ENCODE measurements at regions not wholly inside any gene's neighbourhood (a gene's known extent, or its start where the extent isn't known, plus 50 kb on each side); places are given as distances from the start of the nearest gene placed in this dataset.
A peak's percentile ranks its signal among the peaks of the same experiment; 100 is the strongest.

- DNase-seq (ENCODE audit: low spot score in 2 of 2) = no peak
- Histone ChIP-seq H3K9me3 (peaks cover 0 to 10% of the 10 kb centered on the region in 2 donors), H3K36me3 (no peaks in the 10 kb centered on the region), H3K27ac (no peak overlapping the region), H3K4me1 (no peaks in the 10 kb centered on the region), H3K27me3 (no peaks in the 10 kb centered on the region), H3K4me3 (no peak overlapping the region)
- intact Hi-C loops (cut with DNase I) = no loop called here
- TF ChIP-seq, protein P1, sequence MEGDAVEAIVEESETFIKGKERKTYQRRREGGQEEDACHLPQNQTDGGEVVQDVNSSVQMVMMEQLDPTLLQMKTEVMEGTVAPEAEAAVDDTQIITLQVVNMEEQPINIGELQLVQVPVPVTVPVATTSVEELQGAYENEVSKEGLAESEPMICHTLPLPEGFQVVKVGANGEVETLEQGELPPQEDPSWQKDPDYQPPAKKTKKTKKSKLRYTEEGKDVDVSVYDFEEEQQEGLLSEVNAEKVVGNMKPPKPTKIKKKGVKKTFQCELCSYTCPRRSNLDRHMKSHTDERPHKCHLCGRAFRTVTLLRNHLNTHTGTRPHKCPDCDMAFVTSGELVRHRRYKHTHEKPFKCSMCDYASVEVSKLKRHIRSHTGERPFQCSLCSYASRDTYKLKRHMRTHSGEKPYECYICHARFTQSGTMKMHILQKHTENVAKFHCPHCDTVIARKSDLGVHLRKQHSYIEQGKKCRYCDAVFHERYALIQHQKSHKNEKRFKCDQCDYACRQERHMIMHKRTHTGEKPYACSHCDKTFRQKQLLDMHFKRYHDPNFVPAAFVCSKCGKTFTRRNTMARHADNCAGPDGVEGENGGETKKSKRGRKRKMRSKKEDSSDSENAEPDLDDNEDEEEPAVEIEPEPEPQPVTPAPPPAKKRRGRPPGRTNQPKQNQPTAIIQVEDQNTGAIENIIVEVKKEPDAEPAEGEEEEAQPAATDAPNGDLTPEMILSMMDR (IDR thresholded peaks at IDR 0.05) = no peak
Observed at GRCh38 chr3:177314897-177315296, 117.6 kb upstream of the TBL1XR1 start.

DNA sequence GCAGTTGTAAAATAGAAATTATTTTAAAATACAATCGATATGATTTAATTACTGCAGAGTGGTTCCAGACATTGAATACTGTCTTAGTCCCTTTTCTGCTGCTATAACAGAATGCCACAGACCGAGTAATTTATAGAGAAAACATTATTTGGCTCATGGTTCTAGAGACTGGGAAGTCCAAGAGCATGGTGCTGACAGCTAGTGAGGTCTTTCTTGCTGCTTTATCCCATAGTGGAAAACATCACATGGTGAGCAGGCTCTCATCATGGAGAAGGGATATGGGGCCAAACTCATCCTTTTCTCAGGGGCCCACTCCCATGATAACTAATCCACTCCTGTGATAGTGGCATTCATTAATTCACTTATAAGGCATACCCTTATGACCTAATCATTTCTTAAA lies 120.0 kb upstream of the TBL1XR1 start:
- no peaks in the 10 kb centered on the region for H3K27me3 ChIP-seq
- TF ChIP-seq, protein P1 (IDR thresholded peaks at IDR 0.05) = no peak
- H3K9me3 ChIP-seq = no peaks in the 10 kb centered on the region
- intact Hi-C loops (cut with DNase I) = no loop called here
- H3K4me3 ChIP-seq = no peak overlapping the region
- H3K4me1 ChIP-seq = peaks cover 0 to 17% of the 10 kb centered on the region in 2 donors
- no peaks in the 10 kb centered on the region for H3K36me3 ChIP-seq
- no peak overlapping the region for H3K27ac ChIP-seq
- no peak for DNase-seq (ENCODE audit: low spot score in 2 of 2)

- intact Hi-C loops (cut with DNase I) = no loop called here
- H3K4me3 ChIP-seq = no peak overlapping the region
Observed at GRCh38 chr3:177318559-177318958, 121.3 kb upstream of the TBL1XR1 start.

DNA sequence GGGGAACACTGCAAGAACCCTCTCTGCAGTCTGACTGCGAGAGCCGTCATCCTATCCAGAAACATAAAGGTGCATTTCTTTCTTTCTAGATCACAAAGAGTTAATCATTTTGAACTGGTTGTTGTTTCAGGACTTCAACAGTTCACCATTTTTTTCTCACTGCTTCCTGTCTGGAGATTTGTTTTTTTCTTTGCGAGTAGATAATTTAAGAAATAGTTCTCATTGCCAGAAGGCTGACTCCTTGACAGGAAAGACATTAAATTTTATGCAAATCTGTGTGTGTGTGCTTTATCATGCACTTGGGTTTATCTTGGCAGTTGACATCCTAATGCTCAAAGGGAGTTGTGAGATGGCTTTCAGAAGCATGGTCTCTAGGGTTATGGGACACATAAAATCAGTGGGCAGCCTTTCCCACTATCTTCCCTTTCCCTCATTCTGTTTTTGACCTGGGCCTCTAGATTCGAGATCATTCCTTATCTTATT lies 123.5 kb upstream of the TBL1XR1 start:
- no peaks in the 10 kb centered on the region for H3K36me3 ChIP-seq
- H3K27ac ChIP-seq = peak overlapping the region; percentile 32 to 46
- no peak overlapping the region for H3K4me3 ChIP-seq
- peaks cover 0 to 17% of the 10 kb centered on the region in 2 donors for H3K4me1 ChIP-seq
- no peak for DNase-seq (ENCODE audit: low spot score in 2 of 2)
- H3K27me3 ChIP-seq = no peaks in the 10 kb centered on the region
- no peaks in the 10 kb centered on the region for H3K9me3 ChIP-seq
- intact Hi-C loops (cut with DNase I) = no loop called here
- TF ChIP-seq, protein P1 (IDR thresholded peaks at IDR 0.05) = no peak

More at GRCh38 chr3:177318559-177318958, 121.3 kb upstream of the TBL1XR1 start:
- Histone ChIP-seq H3K27ac (no peak overlapping the region), H3K4me1 (peaks cover 0 to 17% of the 10 kb centered on the region in 2 donors), H3K9me3 (no peaks in the 10 kb centered on the region), H3K36me3 (no peaks in the 10 kb centered on the region), H3K27me3 (no peaks in the 10 kb centered on the region)
- no peak for DNase-seq (ENCODE audit: low spot score in 2 of 2)
- TF ChIP-seq, protein P1 (IDR thresholded peaks at IDR 0.05) = no peak

DNA sequence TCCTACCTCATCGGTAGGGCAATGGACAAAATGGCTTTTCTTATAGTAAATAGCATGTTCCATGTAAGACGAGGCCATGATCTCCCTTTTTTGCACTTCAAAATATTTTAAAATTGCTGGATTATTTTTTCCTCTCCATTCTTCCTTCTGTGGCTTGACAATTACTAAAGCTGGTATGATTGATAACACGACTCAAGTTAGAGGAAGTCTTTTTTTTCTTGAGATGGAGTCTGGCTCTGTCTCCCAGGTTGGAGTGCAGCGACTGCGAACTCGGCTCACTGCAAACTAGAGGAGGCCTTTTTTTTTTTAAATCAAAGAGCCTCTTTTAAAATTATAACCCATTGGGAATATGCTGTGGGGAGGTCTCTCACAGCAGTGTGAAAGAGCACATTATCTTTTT lies 124.5 kb upstream of the TBL1XR1 start:
- TF ChIP-seq, protein P1 (IDR thresholded peaks at IDR 0.05) = no peak
- intact Hi-C loops (cut with DNase I) = no loop called here

GRCh38 chr3:177322881-177323280 lies 125.6 kb upstream of the TBL1XR1 start:
- Histone ChIP-seq H3K4me1 (peaks cover 0 to 17% of the 10 kb centered on the region in 2 donors), H3K9me3 (no peaks in the 10 kb centered on the region), H3K4me3 (peak overlapping the region in 1 of 2 donors; percentile 25), H3K27me3 (no peaks in the 10 kb centered on the region), H3K27ac (no peak overlapping the region), H3K36me3 (no peaks in the 10 kb centered on the region)
- intact Hi-C loops (cut with DNase I) = no loop called here
- DNase-seq (ENCODE audit: low spot score in 2 of 2) = no peak
- TF ChIP-seq, protein P1 (IDR thresholded peaks at IDR 0.05) = no peak

More for the DNA sequence above, 124.5 kb upstream of the TBL1XR1 start:
- no peak for DNase-seq (ENCODE audit: low spot score in 2 of 2)
- H3K4me3 ChIP-seq = no peak overlapping the region
- H3K27ac ChIP-seq = no peak overlapping the region
- peaks cover 0 to 17% of the 10 kb centered on the region in 2 donors for H3K4me1 ChIP-seq
- H3K27me3 ChIP-seq = no peaks in the 10 kb centered on the region
- no peaks in the 10 kb centered on the region for H3K9me3 ChIP-seq
- no peaks in the 10 kb centered on the region for H3K36me3 ChIP-seq

Data from ascending aorta (tissue), 2 donors.